Stimulated activated naive B cell treated with anti-CD40 and anti-IgM and Interleukin-4, amounts not matched to agents 10 μg/mL and 1 μg/mL and 100 μg/mL, for 72 hours (primary cell): ENCODE measurements at regions not wholly inside any gene's neighbourhood (a gene's known extent, or its start where the extent isn't known, plus 50 kb on each side); places are given as distances from the start of the nearest gene placed in this dataset.
"Not testable (repeated sequence)": the region's sequence is repeated elsewhere in the genome, so short reads cannot be mapped to it uniquely, and the experiment has no call there.

Experiments used
- ATAC-seq, 2 donors: fragments of 150-1000 bp; cut with Tn5 transposase; replicated peaks; 2 replicates each; pipeline ENCODE4 v1.10.0; 2021; ENCODE audit warnings: moderate library complexity in 1 of 2
- DNase-seq: peaks from one replicate; pipeline ENCODE4 v3.0.0; 2021
- H3K27ac Mint-ChIP-seq: one replicate; pipeline ENCODE4 v1.8.0; 2022; ENCODE audit warnings: mild to moderate bottlenecking, mixed read lengths
- H3K27me3 Mint-ChIP-seq, 2 donors: one replicate each; pipeline ENCODE4 v1.8.0; 2022; ENCODE audit warnings: mixed read lengths in 2 of 2
- H3K36me3 Mint-ChIP-seq, 2 donors: one replicate each; pipeline ENCODE4 v1.8.0; 2022; ENCODE audit warnings: mixed read lengths in 2 of 2, mild to moderate bottlenecking in 1 of 2
- H3K4me1 Mint-ChIP-seq, 2 donors: one replicate each; pipeline ENCODE4 v1.8.0; 2022; ENCODE audit warnings: mixed read lengths in 2 of 2, mild to moderate bottlenecking in 1 of 2
- H3K4me3 Mint-ChIP-seq, 2 donors: one replicate each; pipeline ENCODE4 v1.8.0; 2022; ENCODE audit warnings: mild to moderate bottlenecking in 2 of 2, mixed read lengths in 2 of 2, moderate library complexity in 1 of 2
- H3K9me3 Mint-ChIP-seq, 2 donors: one replicate each; pipeline ENCODE4 v1.8.0; 2022; ENCODE audit warnings: mixed read lengths in 2 of 2, mild to moderate bottlenecking in 1 of 2

GRCh38 chr11:134955281-134955680 lies 543.2 kb upstream of the B3GAT1 start:
- Mint-ChIP-seq H3K4me3 (no peak overlapping the region), H3K9me3 (peaks cover 0 to 4% of the 10 kb centered on the region in 2 donors), H3K4me1 (no peaks in the 10 kb centered on the region), H3K27me3 (peaks cover 0 to 4% of the 10 kb centered on the region in 2 donors), H3K27ac (no peak overlapping the region), H3K36me3 (no peaks in the 10 kb centered on the region)
- no peak for DNase-seq
- ATAC-seq: no peak

- H3K4me3 Mint-ChIP-seq, DNase-seq, H3K36me3 Mint-ChIP-seq, H3K27me3 Mint-ChIP-seq, H3K4me1 Mint-ChIP-seq, H3K27ac Mint-ChIP-seq, H3K9me3 Mint-ChIP-seq, ATAC-seq: not testable (repeated sequence)
Observed at GRCh38 chr11:134954456-134954855, 542.4 kb upstream of the B3GAT1 start.

GRCh38 chr11:134953417-134953970 lies 541.5 kb upstream of the B3GAT1 start:
- H3K27me3 Mint-ChIP-seq, DNase-seq, H3K4me3 Mint-ChIP-seq, H3K27ac Mint-ChIP-seq, H3K9me3 Mint-ChIP-seq, ATAC-seq, H3K36me3 Mint-ChIP-seq, H3K4me1 Mint-ChIP-seq: not testable (repeated sequence)

GRCh38 chr11:134951305-134951700 lies 539.3 kb upstream of the B3GAT1 start:
- ATAC-seq (no peak), DNase-seq (no peak)
- H3K9me3 Mint-ChIP-seq: peaks cover 0 to 4% of the 10 kb centered on the region in 2 donors
- no peak overlapping the region for H3K27ac Mint-ChIP-seq
- no peaks in the 10 kb centered on the region for H3K4me1 Mint-ChIP-seq
- no peaks in the 10 kb centered on the region for H3K36me3 Mint-ChIP-seq
- peaks cover 0 to 4% of the 10 kb centered on the region in 2 donors for H3K27me3 Mint-ChIP-seq
- no peak overlapping the region for H3K4me3 Mint-ChIP-seq

- Mint-ChIP-seq H3K27me3 (peaks cover 3 to 4% of the 10 kb centered on the region in 2 donors), H3K36me3 (no peaks in the 10 kb centered on the region), H3K4me1 (no peaks in the 10 kb centered on the region), H3K9me3 (peaks cover 0 to 4% of the 10 kb centered on the region in 2 donors), H3K4me3 (no peak overlapping the region), H3K27ac (no peak overlapping the region)
- DNase-seq (no peak), ATAC-seq (no peak)
Observed at GRCh38 chr11:134950692-134951304, 538.8 kb upstream of the B3GAT1 start.

- no peak for ATAC-seq
- Mint-ChIP-seq H3K4me1 (no peaks in the 10 kb centered on the region), H3K27me3 (peaks cover 4 to 6% of the 10 kb centered on the region in 2 donors), H3K36me3 (no peaks in the 10 kb centered on the region), H3K27ac (no peak overlapping the region), H3K4me3 (no peak overlapping the region), H3K9me3 (peaks cover 0 to 4% of the 10 kb centered on the region in 2 donors)
- no peak for DNase-seq
Observed at GRCh38 chr11:134949121-134950090, 537.4 kb upstream of the B3GAT1 start.

GRCh38 chr11:134947556-134947955 lies 535.5 kb upstream of the B3GAT1 start:
- DNase-seq (no peak), ATAC-seq (no peak)
- H3K27ac Mint-ChIP-seq: no peak overlapping the region
- H3K27me3 Mint-ChIP-seq: peaks cover 0 to 6% of the 10 kb centered on the region in 2 donors
- no peaks in the 10 kb centered on the region for H3K36me3 Mint-ChIP-seq
- no peaks in the 10 kb centered on the region for H3K4me1 Mint-ChIP-seq
- H3K4me3 Mint-ChIP-seq: no peak overlapping the region
- no peaks in the 10 kb centered on the region for H3K9me3 Mint-ChIP-seq

- ATAC-seq (no peak), DNase-seq (no peak)
- no peaks in the 10 kb centered on the region for H3K36me3 Mint-ChIP-seq
- no peak overlapping the region for H3K27ac Mint-ChIP-seq
- no peak overlapping the region for H3K4me3 Mint-ChIP-seq
- no peaks in the 10 kb centered on the region for H3K4me1 Mint-ChIP-seq
- H3K27me3 Mint-ChIP-seq: peaks cover 2 to 6% of the 10 kb centered on the region in 2 donors
- no peaks in the 10 kb centered on the region for H3K9me3 Mint-ChIP-seq
Observed at GRCh38 chr11:134945993-134946392, 534.0 kb upstream of the B3GAT1 start.

GRCh38 chr11:134944986-134945385 lies 532.9 kb upstream of the B3GAT1 start:
- Mint-ChIP-seq H3K4me3 (no peak overlapping the region), H3K9me3 (no peaks in the 10 kb centered on the region), H3K36me3 (no peaks in the 10 kb centered on the region), H3K4me1 (no peaks in the 10 kb centered on the region), H3K27ac (no peak overlapping the region), H3K27me3 (peaks cover 5 to 6% of the 10 kb centered on the region in 2 donors)
- ATAC-seq (no peak), DNase-seq (no peak)

- Mint-ChIP-seq H3K4me1 (no peaks in the 10 kb centered on the region), H3K27me3 (peaks cover 5 to 6% of the 10 kb centered on the region in 2 donors), H3K4me3 (no peak overlapping the region)
Observed at GRCh38 chr11:134944131-134944530, 532.1 kb upstream of the B3GAT1 start.

GRCh38 chr11:134943544-134943943 lies 531.5 kb upstream of the B3GAT1 start:
- Mint-ChIP-seq H3K36me3 (no peaks in the 10 kb centered on the region), H3K4me1 (no peaks in the 10 kb centered on the region), H3K27me3 (peaks cover 5 to 6% of the 10 kb centered on the region in 2 donors), H3K9me3 (no peaks in the 10 kb centered on the region), H3K27ac (no peak overlapping the region), H3K4me3 (no peak overlapping the region)
- ATAC-seq: no peak
- no peak for DNase-seq

More at GRCh38 chr11:134944131-134944530, 532.1 kb upstream of the B3GAT1 start:
- H3K27ac Mint-ChIP-seq: no peak overlapping the region
- H3K9me3 Mint-ChIP-seq: no peaks in the 10 kb centered on the region
- DNase-seq: no peak
- no peak for ATAC-seq
- H3K36me3 Mint-ChIP-seq: no peaks in the 10 kb centered on the region

- no peak overlapping the region for H3K27ac Mint-ChIP-seq
- no peaks in the 10 kb centered on the region for H3K9me3 Mint-ChIP-seq
- H3K36me3 Mint-ChIP-seq: no peaks in the 10 kb centered on the region
- ATAC-seq: no peak
- H3K4me1 Mint-ChIP-seq: no peaks in the 10 kb centered on the region
- H3K4me3 Mint-ChIP-seq: no peak overlapping the region
- H3K27me3 Mint-ChIP-seq: peaks cover 5 to 6% of the 10 kb centered on the region in 2 donors
- no peak for DNase-seq
Observed at GRCh38 chr11:134942681-134943080, 530.6 kb upstream of the B3GAT1 start.

GRCh38 chr11:134941936-134942600 lies 530.0 kb upstream of the B3GAT1 start:
- H3K9me3 Mint-ChIP-seq, ATAC-seq, H3K4me1 Mint-ChIP-seq, H3K4me3 Mint-ChIP-seq, H3K27ac Mint-ChIP-seq, H3K36me3 Mint-ChIP-seq, H3K27me3 Mint-ChIP-seq, DNase-seq: not testable (repeated sequence)

GRCh38 chr11:134941326-134941725 lies 529.3 kb upstream of the B3GAT1 start:
- H3K4me3 Mint-ChIP-seq: no peak overlapping the region
- H3K4me1 Mint-ChIP-seq: no peaks in the 10 kb centered on the region
- no peaks in the 10 kb centered on the region for H3K9me3 Mint-ChIP-seq
- no peak overlapping the region for H3K27ac Mint-ChIP-seq
- H3K36me3 Mint-ChIP-seq: no peaks in the 10 kb centered on the region
- peaks cover 5 to 6% of the 10 kb centered on the region in 2 donors for H3K27me3 Mint-ChIP-seq
- ATAC-seq (no peak), DNase-seq (no peak)
